A673 (cell line): ENCODE measurements at regions not wholly inside any gene's neighbourhood (a gene's known extent, or its start where the extent isn't known, plus 50 kb on each side); places are given as distances from the start of the nearest gene placed in this dataset.

Source experiments
- BruUV-seq: library from RNA; stranded (reverse); fragments of 400-500 nt; replicated peaks from 2 replicates; lab custom pipeline; 2021; lab: Mats Ljungman, UMichigan
- CTCF ChIA-PET: fragments of 300-600 bp; sonication (Branson Sonifier 250); formaldehyde crosslinking; loops from one replicate; lab custom pipeline; 2022; ENCODE audit warnings: antibody characterized with exemption; lab: Charles Lee
- POLR2A ChIA-PET: fragments of 300-600 bp; sonication (Branson Sonifier 250); formaldehyde crosslinking; loops from one replicate; lab custom pipeline; 2022; ENCODE audit warnings: antibody characterized with exemption; ENCODE audit not compliant: low non-redundant PET; lab: Charles Lee
- DNase-seq: peaks from one replicate; pipeline ENCODE4 v3.0.0-alpha.2; 2015; ENCODE audit warnings: low spot score
- H3K27ac ChIP-seq: fragments of 200-600 bp; sonication (generic); 2 replicates; pipeline ENCODE4 v1.5.1; 2016; ENCODE audit warnings: mixed run types, low read depth, mild to moderate bottlenecking, mixed read lengths, antibody characterized with exemption, low read length; ENCODE audit not compliant: poor library complexity, severe bottlenecking
- H3K27me3 ChIP-seq: fragments of 200-600 bp; sonication (generic); replicated peaks from 2 replicates; pipeline ENCODE4 v1.6.1; 2017; ENCODE audit warnings: mixed run types, low read depth, mild to moderate bottlenecking, mixed read lengths, antibody characterized with exemption, low read length; ENCODE audit not compliant: insufficient read depth, poor library complexity
- H3K36me3 ChIP-seq: fragments of 200-600 bp; sonication (generic); 2 replicates; pipeline ENCODE4 v1.6.1; 2016; ENCODE audit warnings: mixed run types, mild to moderate bottlenecking, mixed read lengths, antibody characterized with exemption, low read length; ENCODE audit not compliant: insufficient read depth, poor library complexity, severe bottlenecking
- H3K4me1 ChIP-seq: fragments of 200-600 bp; sonication (generic); 2 replicates; pipeline ENCODE4 v1.6.1; 2017; ENCODE audit warnings: mixed run types, mild to moderate bottlenecking, mixed read lengths, antibody characterized with exemption, low read length; ENCODE audit not compliant: insufficient read depth, poor library complexity, severe bottlenecking
- H3K4me3 ChIP-seq: fragments of 200-600 bp; sonication (generic); 2 replicates; pipeline ENCODE4 v1.5.1; 2016; ENCODE audit warnings: low read depth, mixed run types, mild to moderate bottlenecking, mixed read lengths, low read length; ENCODE audit not compliant: poor library complexity, severe bottlenecking
- H3K9me3 ChIP-seq: fragments of 200-600 bp; sonication (generic); 2 replicates; pipeline ENCODE4 v1.6.1; 2016; ENCODE audit warnings: mixed run types, low read depth, mild to moderate bottlenecking, mixed read lengths, antibody characterized with exemption, low read length; ENCODE audit not compliant: poor library complexity, severe bottlenecking
- EZH2 ChIP-seq: fragments of 200-600 bp; sonication (generic); IDR thresholded peaks from 2 replicates; pipeline ENCODE4 v1.6.1; 2017; ENCODE audit warnings: borderline replicate concordance, low read depth, mild to moderate bottlenecking, mixed read lengths, antibody characterized with exemption, low read length; ENCODE audit not compliant: poor library complexity, severe bottlenecking
- intact Hi-C: fragments of 100-400 bp; cut with micrococcal nuclease; formaldehyde crosslinking; loops from one replicate; pipeline ENCODE4 v1.10.0; 2022; ENCODE audit not compliant: unreplicated experiment
- TF ChIP-seq, protein P1 (sequence below): fragments of 300-800, 200-600 bp; sonication (generic); conservative IDR thresholded peaks from 2 replicates; pipeline ENCODE4 v1.5.1; 2017; ENCODE audit warnings: low read depth, mild to moderate bottlenecking, antibody characterized with exemption, low read length, moderate library complexity, mixed read lengths

DNA sequence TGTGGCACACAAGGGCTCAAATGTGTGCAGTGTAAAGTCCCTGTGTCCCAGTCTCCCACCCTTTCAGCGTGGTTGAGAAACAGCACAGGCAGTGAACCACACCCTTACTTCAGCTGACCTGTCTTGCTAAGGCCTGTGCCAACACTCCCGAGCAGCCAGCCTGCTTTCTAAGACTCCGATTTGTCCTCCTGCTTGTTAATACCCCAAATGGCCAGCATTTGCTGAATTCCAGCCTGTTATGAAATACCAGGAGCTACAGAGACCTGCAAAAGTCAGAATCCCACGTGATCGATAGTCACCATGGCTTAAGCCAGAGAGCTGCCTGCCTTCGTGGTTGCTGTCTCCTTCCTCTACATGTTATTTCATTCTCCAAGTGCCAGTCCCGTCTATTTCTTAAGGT is 200.5 kb downstream of the FGF9 start:
- BruUV-seq, result no TSS peak
- TF ChIP-seq EZH2, result no peak
- TF ChIP-seq, protein P1, sequence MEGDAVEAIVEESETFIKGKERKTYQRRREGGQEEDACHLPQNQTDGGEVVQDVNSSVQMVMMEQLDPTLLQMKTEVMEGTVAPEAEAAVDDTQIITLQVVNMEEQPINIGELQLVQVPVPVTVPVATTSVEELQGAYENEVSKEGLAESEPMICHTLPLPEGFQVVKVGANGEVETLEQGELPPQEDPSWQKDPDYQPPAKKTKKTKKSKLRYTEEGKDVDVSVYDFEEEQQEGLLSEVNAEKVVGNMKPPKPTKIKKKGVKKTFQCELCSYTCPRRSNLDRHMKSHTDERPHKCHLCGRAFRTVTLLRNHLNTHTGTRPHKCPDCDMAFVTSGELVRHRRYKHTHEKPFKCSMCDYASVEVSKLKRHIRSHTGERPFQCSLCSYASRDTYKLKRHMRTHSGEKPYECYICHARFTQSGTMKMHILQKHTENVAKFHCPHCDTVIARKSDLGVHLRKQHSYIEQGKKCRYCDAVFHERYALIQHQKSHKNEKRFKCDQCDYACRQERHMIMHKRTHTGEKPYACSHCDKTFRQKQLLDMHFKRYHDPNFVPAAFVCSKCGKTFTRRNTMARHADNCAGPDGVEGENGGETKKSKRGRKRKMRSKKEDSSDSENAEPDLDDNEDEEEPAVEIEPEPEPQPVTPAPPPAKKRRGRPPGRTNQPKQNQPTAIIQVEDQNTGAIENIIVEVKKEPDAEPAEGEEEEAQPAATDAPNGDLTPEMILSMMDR, result no peak
- DNase-seq, result no peak
- Histone ChIP-seq H3K27me3 (no peaks in the 10 kb centered on the region), H3K4me3 (no peak overlapping the region), H3K27ac (no peak overlapping the region), H3K4me1 (no peaks in the 10 kb centered on the region), H3K36me3 (no peaks in the 10 kb centered on the region), H3K9me3 (no peaks in the 10 kb centered on the region)
- ChIA-PET CTCF (no interaction called here), POLR2A (no interaction called here)
- intact Hi-C loops, result no loop called here

DNA sequence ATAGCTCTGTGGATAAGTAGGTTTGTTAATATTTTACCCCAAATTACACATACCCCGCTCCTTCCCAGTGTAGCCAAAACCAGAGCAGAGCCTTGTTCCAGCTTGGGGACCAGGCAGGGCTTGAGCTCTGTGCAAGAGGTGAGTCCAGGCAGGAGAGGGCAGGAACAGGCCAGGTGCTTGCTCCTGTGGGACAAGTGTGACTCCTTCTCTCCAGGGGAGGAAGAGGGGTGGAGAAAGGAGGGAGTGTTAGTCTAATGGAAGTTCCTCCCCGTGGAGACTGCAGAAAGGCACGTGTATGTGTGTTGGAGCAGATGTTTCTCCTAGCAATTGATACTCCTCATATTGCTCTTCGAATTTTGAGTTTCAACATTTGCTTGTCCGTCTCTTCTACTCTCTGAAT is 201.0 kb downstream of the FGF9 start:
- TF ChIP-seq, protein P1, result no peak
- TF ChIP-seq EZH2, result no peak
- ChIA-PET CTCF (no interaction called here), POLR2A (no interaction called here)
- intact Hi-C loops, result no loop called here
- Histone ChIP-seq H3K4me3 (no peak overlapping the region), H3K27me3 (no peaks in the 10 kb centered on the region), H3K36me3 (no peaks in the 10 kb centered on the region), H3K9me3 (no peaks in the 10 kb centered on the region), H3K27ac (no peak overlapping the region), H3K4me1 (no peaks in the 10 kb centered on the region)
- DNase-seq, result no peak
- no TSS peak for BruUV-seq

DNA sequence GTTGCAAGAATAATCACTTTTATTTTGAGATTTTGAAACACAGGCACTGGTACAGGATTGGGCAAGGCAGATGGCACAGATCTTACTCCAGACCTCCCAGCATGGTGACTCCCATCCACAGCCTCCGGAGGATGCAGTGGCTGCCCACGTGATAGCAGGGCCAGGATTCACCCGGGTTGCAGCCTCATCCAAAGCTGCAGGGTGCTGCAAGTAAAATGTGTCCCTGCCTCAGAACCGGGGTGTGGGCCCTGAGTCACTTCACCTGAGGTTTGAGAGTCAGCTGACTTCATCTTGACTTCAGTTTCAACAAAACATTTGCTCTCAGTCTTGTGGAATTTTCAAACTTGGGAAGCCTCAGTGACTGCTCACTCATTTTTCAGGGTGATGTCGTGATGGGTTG is 201.9 kb downstream of the FGF9 start:
- Histone ChIP-seq H3K27ac (no peak overlapping the region), H3K9me3 (no peaks in the 10 kb centered on the region), H3K4me3 (no peak overlapping the region), H3K27me3 (no peaks in the 10 kb centered on the region), H3K36me3 (no peaks in the 10 kb centered on the region), H3K4me1 (no peaks in the 10 kb centered on the region)
- CTCF ChIA-PET, result no interaction called here
- intact Hi-C loops, result no loop called here
- POLR2A ChIA-PET, result no interaction called here
- no peak for TF ChIP-seq EZH2
- TF ChIP-seq, protein P1, result no peak
- no TSS peak for BruUV-seq
- DNase-seq, result no peak
